GDM1 (cell line): ENCODE measurements at regions not wholly inside any gene's neighbourhood (a gene's known extent, or its start where the extent isn't known, plus 50 kb on each side); places are given as distances from the start of the nearest gene placed in this dataset.
"Not testable (repeated sequence)": the region's sequence is repeated elsewhere in the genome, so short reads cannot be mapped to it uniquely, and the experiment has no call there.

Experiments used
- DNase-seq: peaks from one replicate; lab custom pipeline; 2025; lab: John Stamatoyannopoulos, UW

GRCh38 chr16:87100306-87101058 lies 216.7 kb downstream of the C16orf95 start:
- no peak for DNase-seq

DNA sequence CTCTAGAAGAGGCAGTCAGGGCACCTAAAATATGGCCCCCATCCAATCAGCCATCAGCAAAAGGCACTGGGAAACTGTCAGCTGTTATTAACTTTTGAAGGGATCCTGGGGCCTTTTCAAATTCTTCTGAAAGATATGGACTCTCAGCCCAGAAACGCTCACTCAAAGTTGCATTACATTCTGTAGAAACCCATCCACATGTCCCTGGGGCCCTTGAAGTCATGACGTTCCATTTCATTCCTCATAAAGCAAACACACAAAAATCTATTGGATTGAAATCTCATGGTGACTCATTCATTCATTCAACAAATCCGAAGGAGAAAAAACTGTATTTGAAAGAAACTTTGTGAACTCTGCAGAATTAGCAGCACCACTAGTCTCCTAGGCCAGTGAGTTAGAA lies 215.3 kb downstream of the C16orf95 start:
- no peak for DNase-seq

- no peak for DNase-seq
Measured at GRCh38 chr16:87107201-87107600, 210.0 kb downstream of the C16orf95 start.

GRCh38 chr16:87108278-87108677 lies 208.9 kb downstream of the C16orf95 start:
- DNase-seq = no peak

GRCh38 chr16:87108941-87109340 lies 208.3 kb downstream of the C16orf95 start:
- no peak for DNase-seq

DNA sequence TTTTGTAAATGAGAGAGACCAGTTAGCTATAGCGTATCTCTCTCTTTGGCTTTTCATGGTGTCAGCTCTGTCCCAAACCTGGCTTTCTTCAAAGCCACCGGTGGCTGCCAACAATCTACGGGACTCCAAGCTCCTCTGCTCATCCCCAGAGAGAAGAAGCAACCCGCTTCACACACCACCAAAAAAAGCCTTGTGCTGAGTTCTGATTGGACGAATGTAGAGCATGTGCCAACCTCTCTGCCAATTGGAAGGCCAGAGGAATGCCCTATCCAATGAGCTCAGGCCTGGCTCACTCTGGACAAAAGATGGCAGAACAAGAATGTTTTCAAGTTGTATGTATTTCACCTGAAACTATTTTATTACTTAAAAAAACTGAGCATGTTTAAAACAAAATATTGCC lies 202.4 kb downstream of the C16orf95 start:
- no peak for DNase-seq

DNA sequence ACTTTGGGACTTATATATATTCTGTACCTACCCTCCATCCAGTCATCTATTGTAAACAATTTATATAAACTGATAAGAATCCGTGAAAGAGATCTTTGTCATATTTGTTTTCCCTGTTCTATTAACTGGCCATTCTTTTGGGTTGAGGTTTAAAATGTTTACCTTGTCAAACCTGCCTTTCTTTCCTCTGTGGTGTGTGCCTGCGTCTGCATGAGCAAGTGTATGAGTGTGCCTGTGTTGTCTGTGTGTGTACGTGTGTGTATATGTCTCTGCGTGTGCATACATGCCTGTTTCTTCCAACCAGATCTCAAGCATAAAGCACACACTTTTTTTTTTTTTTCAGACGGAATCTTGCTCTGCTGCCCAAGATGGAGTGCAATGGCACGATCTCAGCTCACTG lies 201.5 kb downstream of the C16orf95 start:
- no peak for DNase-seq

- no peak for DNase-seq
Measured at GRCh38 chr16:87117936-87118335, 199.3 kb downstream of the C16orf95 start.

GRCh38 chr16:87119168-87119567 lies 198.0 kb downstream of the C16orf95 start:
- no peak for DNase-seq

DNA sequence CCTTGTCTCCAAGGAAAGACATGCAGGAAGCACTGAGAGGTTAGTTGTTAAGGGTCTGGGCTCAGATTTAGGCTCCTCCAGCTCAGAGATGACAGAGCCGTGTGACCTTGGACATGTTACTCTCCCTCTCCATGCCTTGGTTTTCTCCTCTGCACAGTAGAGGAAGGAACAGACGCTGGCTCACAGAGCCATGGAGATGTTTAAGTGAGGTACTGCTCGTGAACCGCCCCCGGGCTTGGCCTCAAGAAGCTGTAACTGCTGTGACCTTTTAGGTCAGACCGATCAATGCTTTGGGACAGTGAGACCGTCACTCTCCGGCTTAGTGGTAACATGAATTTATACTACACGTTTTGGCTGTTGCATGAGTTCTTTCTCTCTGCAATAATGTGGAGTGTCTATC lies 197.4 kb downstream of the C16orf95 start:
- no peak for DNase-seq

DNA sequence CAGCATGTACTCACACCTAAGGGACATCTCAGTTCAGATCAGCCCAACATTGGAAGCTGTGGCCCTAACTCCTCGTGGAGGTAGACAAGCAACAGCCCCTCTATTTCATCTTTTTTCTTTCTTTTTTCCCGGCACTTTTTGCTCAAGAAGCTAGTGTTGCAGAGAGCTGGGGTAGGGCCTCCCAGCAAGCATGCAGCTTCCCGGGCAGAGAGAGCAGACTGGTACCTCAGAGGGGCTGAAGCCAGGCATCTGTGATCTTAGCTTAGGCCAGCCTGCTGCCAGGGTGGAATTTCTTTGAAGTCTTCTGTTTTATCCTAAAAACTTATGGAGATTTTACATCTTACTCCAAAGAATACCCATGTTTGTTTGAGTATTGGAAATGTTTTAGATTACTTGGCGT lies 195.4 kb downstream of the C16orf95 start:
- no peak for DNase-seq

- no peak for DNase-seq
Measured at GRCh38 chr16:87123356-87124001, 193.7 kb downstream of the C16orf95 start.

DNA sequence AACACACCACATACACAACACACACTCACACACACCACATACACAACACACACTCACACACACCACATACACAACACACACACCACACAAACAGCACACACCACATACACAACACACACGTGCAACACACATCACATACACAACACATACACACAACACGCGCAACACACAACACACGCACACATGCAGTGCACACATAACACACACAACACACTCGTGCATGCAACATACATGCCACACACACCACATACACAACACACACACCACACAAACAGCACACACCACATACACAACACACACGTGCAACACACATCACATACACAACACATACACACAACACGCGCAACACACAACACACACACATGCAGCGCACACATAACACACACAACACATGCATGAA lies 192.8 kb downstream of the C16orf95 start:
- not testable (repeated sequence) for DNase-seq

GRCh38 chr16:87125206-87126155 lies 191.7 kb downstream of the C16orf95 start:
- DNase-seq = no peak

DNA sequence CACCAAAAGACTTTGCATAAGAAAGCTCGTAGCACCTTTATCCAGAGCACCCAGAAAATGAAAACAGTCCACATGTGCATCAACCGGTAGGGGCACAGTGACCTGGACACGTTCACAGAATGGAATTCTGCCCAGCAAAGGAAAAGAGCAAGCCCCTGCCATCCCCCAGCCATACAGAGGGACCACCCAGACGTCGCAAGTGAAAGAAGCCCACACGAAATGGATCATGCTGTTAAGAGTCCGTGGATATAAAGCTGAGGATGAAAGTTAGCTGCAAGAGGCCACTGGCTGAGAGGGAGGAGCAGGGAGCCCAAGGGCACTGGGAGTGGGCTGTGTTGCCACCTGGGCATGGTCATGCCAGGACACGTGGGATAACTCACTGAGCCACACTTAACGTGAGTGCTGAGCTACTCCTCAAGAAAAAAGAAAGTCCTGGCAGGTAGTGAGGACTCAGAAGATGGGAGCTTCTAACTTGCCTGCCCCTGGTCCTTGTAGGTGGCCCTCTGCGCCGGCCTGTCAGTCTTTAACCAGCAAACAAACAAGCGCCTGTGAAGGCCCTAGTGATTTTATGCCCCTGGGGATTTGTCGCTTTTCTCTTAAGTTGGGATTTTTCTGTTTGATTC lies 190.7 kb downstream of the C16orf95 start:
- no peak for DNase-seq

DNA sequence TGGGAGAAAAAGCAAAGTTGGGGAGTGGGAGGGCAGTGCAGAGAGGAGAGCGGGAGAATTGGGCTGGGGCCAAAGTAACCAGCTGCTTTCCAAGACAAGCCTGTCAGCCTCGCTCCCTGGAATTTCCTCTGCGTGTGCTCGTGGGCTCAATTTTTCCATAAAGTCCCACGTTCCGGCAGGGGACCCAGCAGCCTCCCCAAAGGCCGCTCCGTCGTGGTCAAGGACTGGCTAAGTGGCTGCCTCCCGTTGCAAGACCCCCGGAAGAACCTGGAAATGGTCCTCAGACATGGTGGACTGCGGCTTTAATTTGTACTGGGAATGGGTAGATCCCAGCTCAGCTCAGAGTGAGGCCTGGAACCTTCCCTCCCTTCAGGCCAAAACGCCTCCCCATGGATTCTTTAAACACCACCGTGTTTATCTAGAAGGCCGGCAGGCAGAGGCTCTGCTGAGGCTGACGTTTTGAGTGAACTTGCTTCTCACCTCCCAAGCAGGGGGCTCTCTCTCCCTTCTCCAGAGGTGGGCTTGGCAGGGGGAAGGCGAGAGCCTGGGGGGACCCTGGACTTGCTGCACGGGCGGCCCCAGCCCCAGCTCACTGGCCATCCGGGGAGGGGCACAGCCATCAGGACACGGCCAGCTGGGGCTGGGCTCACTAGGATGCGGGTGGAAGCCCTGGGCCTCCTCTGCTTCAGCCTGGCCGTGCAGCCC lies 190.0 kb downstream of the C16orf95 start:
- no peak for DNase-seq

DNA sequence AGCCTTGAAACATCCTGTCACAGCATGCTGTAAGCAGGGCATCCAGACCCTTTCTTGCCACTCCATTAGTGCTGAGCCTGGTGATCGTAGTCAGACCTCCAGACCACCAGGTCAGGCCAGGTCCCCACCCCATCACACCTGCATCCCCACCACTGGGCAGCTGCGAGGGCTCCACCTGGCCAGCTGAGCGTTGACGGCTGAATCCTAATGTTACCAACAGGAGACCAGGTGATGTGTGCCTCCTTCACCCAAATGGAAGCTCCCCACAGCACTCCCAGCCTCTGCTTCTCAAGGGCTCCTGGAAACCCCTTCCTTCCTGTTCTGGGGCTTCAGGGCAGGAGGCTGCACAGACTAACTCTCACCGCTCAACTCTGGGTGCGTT lies 189.4 kb downstream of the C16orf95 start:
- DNase-seq = no peak

GRCh38 chr16:87129771-87130170 lies 187.4 kb downstream of the C16orf95 start:
- DNase-seq = no peak

DNA sequence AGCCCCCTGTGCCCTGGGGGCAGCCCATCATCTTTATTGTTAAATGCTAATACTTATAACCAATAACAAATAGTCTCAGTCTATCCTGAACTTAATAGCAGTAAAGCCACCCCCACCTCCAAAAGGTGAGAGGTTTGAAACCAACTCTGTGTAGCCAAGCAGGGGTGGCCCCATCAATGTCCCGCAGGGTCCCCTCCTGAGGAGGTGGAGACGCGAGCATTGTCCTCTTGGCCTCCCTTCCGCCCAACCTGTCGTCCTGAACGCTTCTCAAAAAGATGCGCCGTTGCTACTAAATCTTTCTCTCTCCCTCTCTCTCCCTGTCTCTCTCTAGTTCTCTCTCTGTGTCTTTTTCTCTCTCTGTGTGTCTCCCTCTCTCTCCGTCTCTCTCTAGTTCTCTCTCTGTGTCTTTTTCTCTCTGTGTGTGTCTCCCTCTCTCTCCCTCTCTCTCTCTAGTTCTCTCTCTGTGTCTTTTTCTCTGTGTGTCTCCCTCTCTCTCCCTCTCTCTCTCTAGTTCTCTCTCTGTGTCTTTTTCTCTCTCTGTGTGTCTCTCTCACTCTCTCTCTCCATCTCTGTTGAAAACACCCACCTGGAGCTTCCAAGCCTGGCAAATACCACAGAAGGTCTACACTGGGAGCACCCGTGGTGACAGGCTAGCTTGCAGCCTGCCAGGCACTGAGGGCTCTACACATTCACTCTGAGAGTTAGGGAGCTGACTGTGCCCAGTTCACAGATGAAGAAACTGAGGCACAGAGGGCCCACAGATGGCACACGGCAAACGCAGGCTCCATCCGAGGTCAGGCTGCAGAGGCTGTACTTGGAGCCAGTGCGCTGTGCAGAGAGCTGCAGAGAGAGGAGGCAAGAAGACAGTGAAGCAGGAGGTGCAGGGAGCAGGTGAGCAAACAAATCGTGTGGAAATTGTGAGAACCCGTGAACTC lies 185.9 kb downstream of the C16orf95 start:
- no peak for DNase-seq

- DNase-seq = no peak
Measured at GRCh38 chr16:87131996-87132345, 185.2 kb downstream of the C16orf95 start.
